ENCODE measurements at regions not wholly inside any gene's neighbourhood (a gene's known extent, or its start where the extent isn't known, plus 50 kb on each side); places are given as distances from the start of the nearest gene placed in this dataset.

DNA sequence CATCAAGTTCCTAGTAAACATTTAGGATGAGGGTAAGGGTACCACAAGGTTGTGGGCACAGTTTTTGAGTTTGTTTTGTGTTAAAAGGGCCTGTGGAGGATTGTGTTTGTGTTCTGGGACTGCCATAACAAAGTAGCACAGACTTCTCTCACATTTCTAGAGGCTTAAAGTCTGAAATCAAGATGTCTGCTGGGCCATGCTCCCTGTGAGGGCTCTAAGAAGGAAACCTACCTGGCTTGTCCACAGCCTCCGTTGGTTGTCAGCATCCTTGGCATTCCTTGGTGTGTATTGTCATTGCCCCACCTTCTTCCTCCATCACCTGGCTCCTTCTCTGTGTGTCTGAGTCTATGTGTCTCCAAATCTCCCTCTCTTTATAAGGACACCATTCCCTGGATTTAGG lies 808.1 kb upstream of the RBFOX1 start:
- in situ Hi-C loops (cut with MboI; ENCODE audit: low sequenced_read_pairs, unreplicated experiment) = no loop called here
- no peak for DNase-seq (ENCODE audit: low spot score)
- TF ChIP-seq, protein P1, sequence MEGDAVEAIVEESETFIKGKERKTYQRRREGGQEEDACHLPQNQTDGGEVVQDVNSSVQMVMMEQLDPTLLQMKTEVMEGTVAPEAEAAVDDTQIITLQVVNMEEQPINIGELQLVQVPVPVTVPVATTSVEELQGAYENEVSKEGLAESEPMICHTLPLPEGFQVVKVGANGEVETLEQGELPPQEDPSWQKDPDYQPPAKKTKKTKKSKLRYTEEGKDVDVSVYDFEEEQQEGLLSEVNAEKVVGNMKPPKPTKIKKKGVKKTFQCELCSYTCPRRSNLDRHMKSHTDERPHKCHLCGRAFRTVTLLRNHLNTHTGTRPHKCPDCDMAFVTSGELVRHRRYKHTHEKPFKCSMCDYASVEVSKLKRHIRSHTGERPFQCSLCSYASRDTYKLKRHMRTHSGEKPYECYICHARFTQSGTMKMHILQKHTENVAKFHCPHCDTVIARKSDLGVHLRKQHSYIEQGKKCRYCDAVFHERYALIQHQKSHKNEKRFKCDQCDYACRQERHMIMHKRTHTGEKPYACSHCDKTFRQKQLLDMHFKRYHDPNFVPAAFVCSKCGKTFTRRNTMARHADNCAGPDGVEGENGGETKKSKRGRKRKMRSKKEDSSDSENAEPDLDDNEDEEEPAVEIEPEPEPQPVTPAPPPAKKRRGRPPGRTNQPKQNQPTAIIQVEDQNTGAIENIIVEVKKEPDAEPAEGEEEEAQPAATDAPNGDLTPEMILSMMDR (IDR thresholded peaks at IDR 0.05; ENCODE audit: borderline replicate concordance, control extremely low read depth, extremely low read depth, insufficient read depth, missing control alignments) = no peak

GRCh38 chr16:6517020-6517720 lies 815.5 kb upstream of the RBFOX1 start:
- DNase-seq (ENCODE audit: low spot score) = no peak
- TF ChIP-seq, protein P1 (IDR thresholded peaks at IDR 0.05; ENCODE audit: borderline replicate concordance, control extremely low read depth, extremely low read depth, insufficient read depth, missing control alignments) = no peak
- in situ Hi-C loops (cut with MboI; ENCODE audit: low sequenced_read_pairs, unreplicated experiment) = no loop called here

DNA sequence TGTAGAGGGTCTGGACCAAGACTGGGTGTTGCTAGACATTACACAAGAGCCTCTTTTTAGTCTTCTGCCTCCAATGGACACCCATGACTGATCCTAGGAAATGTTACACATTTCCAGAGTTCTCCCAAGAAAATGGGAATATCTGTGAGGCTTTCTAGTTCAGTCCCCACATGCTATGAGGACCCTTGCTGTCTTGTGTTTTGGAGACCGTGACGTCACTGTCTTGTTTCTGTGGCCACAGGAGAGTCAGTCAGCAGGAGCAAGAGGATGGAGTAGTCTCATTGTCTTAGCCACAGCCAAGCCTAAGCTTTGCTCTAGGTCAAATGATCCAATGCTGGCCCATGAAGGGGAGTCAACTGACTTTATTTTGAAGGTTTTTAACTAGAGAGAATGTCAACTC lies 820.1 kb upstream of the RBFOX1 start:
- no peak for DNase-seq (ENCODE audit: low spot score)
- TF ChIP-seq, protein P1 (IDR thresholded peaks at IDR 0.05; ENCODE audit: borderline replicate concordance, control extremely low read depth, extremely low read depth, insufficient read depth, missing control alignments) = no peak
- in situ Hi-C loops (cut with MboI; ENCODE audit: low sequenced_read_pairs, unreplicated experiment) = no loop called here

GRCh38 chr16:6510261-6510660 lies 822.4 kb upstream of the RBFOX1 start:
- in situ Hi-C loops (cut with MboI; ENCODE audit: low sequenced_read_pairs, unreplicated experiment) = no loop called here
- TF ChIP-seq, protein P1 (IDR thresholded peaks at IDR 0.05; ENCODE audit: borderline replicate concordance, control extremely low read depth, extremely low read depth, insufficient read depth, missing control alignments) = no peak
- DNase-seq (ENCODE audit: low spot score) = no peak

GRCh38 chr16:6499413-6499812 lies 833.2 kb upstream of the RBFOX1 start:
- no peak for DNase-seq (ENCODE audit: low spot score)
- in situ Hi-C loops (cut with MboI; ENCODE audit: low sequenced_read_pairs, unreplicated experiment) = no loop called here
- TF ChIP-seq, protein P1 (IDR thresholded peaks at IDR 0.05; ENCODE audit: borderline replicate concordance, control extremely low read depth, extremely low read depth, insufficient read depth, missing control alignments) = no peak

DNA sequence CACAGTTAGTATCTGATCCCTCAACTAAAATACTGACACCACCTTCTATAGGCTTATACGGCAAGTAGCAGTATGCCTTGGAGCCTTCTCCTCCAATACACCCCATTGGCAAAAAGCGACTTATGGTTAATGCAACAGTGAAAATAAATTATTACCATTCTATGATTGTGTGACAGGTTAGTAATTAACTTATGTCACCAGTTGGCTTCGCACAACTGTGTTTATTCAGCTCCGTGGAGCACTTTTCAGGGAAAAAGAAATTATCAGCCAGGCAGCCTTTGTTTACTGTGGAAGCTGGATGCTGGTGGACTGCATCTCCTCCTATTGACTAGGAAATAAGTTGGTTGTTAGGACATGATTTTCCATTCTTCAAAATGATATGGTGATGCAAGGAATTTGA lies 833.8 kb upstream of the RBFOX1 start:
- TF ChIP-seq, protein P1 (IDR thresholded peaks at IDR 0.05; ENCODE audit: borderline replicate concordance, control extremely low read depth, extremely low read depth, insufficient read depth, missing control alignments) = no peak
- in situ Hi-C loops (cut with MboI; ENCODE audit: low sequenced_read_pairs, unreplicated experiment) = no loop called here
- no peak for DNase-seq (ENCODE audit: low spot score)

Data from GM13976 (cell line).